ENCODE measurements at regions not wholly inside any gene's neighbourhood (a gene's known extent, or its start where the extent isn't known, plus 50 kb on each side); places are given as distances from the start of the nearest gene placed in this dataset.

GRCh38 chr2:15115776-15116175, 445.4 kb downstream of the NBAS start:
- Histone ChIP-seq H3K9ac (ENCODE audit: insufficient read depth, low read length, poor library complexity, severe bottlenecking) (no peak overlapping the region), H3K4me1 (ENCODE audit: control insufficient read depth in 1 of 2, insufficient read depth in 2 of 2, low read length in 2 of 2) (peaks cover 16 to 17% of the 10 kb centered on the region in 2 donors), H4K20me1 (ENCODE audit: insufficient read depth, low read length) (no peaks in the 10 kb centered on the region), H3K27ac (ENCODE audit: low read depth in 1 of 2, low read length in 2 of 2) (peak overlapping the region in 1 of 2 donors; percentile 45), H3K79me2 (ENCODE audit: insufficient read depth, low read length) (no peaks in the 10 kb centered on the region), H3K4me3 (replicated peaks in 1 of 3; ENCODE audit: low read depth in 2 of 3, low read length in 3 of 3) (no peak overlapping the region), H2AFZ (ENCODE audit: insufficient read depth, low read depth, low read length, poor library complexity, severe bottlenecking) (no peak overlapping the region), H3K9me3 (replicated peaks in 1 of 2; ENCODE audit: control insufficient read depth in 1 of 2, insufficient read depth in 1 of 2, low read length in 2 of 2) (peaks cover 3 to 31% of the 10 kb centered on the region in 2 donors), H3K27me3 (ENCODE audit: control insufficient read depth in 2 of 2, insufficient read depth in 2 of 2, low read length in 2 of 2) (no peaks in the 10 kb centered on the region), H3K36me3 (replicated peaks in 1 of 2; ENCODE audit: control insufficient read depth in 1 of 2, insufficient read depth in 2 of 2, low read length in 2 of 2) (no peaks in the 10 kb centered on the region), H3K4me2 (replicated peaks; ENCODE audit: extremely low read depth, low read length, poor library complexity, severe bottlenecking) (peak overlapping the region; percentile 12)
- DNase-seq = peak; percentile 4 to 37 (median 7)
- Mint-ChIP-seq H3K4me3 (no peak overlapping the region), H3K27ac (peak overlapping the region in 1 of 7 donors; percentile 31), H3K27me3 (ENCODE audit: low read depth in 3 of 3) (peaks cover 0 to 4% (median 0%) of the 10 kb centered on the region in 3 donors), H3K36me3 (no peaks in the 10 kb centered on the region), H3K4me1 (peaks cover 17% of the 10 kb centered on the region), H3K9me3 (peaks cover 12 to 25% (median 19%) of the 10 kb centered on the region in 7 donors)
- no peak for TF ChIP-seq CTCF (IDR thresholded peaks at IDR 0.05)
- intact Hi-C loops (cut with micrococcal nuclease) = no loop called here

- no peak overlapping the region for H2AFZ ChIP-seq (ENCODE audit: insufficient read depth, low read depth, low read length, poor library complexity, severe bottlenecking)
- no peak overlapping the region for H3K4me3 Mint-ChIP-seq
Measured at GRCh38 chr2:15116830-15117229, 444.3 kb downstream of the NBAS start.

More at GRCh38 chr2:15116830-15117229, 444.3 kb downstream of the NBAS start:
- H3K4me3 ChIP-seq (replicated peaks in 1 of 3; ENCODE audit: low read depth in 2 of 3, low read length in 3 of 3) = no peak overlapping the region
- peaks cover 17% of the 10 kb centered on the region for H3K4me1 Mint-ChIP-seq
- H3K9ac ChIP-seq (ENCODE audit: insufficient read depth, low read length, poor library complexity, severe bottlenecking) = no peak overlapping the region
- H3K27me3 Mint-ChIP-seq (ENCODE audit: low read depth in 3 of 3) = peaks cover 0 to 4% (median 0%) of the 10 kb centered on the region in 3 donors
- no peak for DNase-seq
- intact Hi-C loops (cut with micrococcal nuclease) = no loop called here
- WGBS (ENCODE audit: insufficient coverage) = no CpG with 5 or more reads among the region's 6 CpGs
- no peaks in the 10 kb centered on the region for H3K36me3 ChIP-seq (replicated peaks in 1 of 2; ENCODE audit: control insufficient read depth in 1 of 2, insufficient read depth in 2 of 2, low read length in 2 of 2)
- H3K27ac Mint-ChIP-seq = no peak overlapping the region
- H3K27ac ChIP-seq (ENCODE audit: low read depth in 1 of 2, low read length in 2 of 2) = no peak overlapping the region
- no peaks in the 10 kb centered on the region for H3K36me3 Mint-ChIP-seq
- H3K9me3 ChIP-seq (replicated peaks in 1 of 2; ENCODE audit: control insufficient read depth in 1 of 2, insufficient read depth in 1 of 2, low read length in 2 of 2) = peaks cover 3 to 23% of the 10 kb centered on the region in 2 donors
- TF ChIP-seq CTCF (IDR thresholded peaks at IDR 0.05) = no peak
- peaks cover 16 to 17% of the 10 kb centered on the region in 2 donors for H3K4me1 ChIP-seq (ENCODE audit: control insufficient read depth in 1 of 2, insufficient read depth in 2 of 2, low read length in 2 of 2)
- no peak overlapping the region for H3K4me2 ChIP-seq (replicated peaks; ENCODE audit: extremely low read depth, low read length, poor library complexity, severe bottlenecking)
- no peaks in the 10 kb centered on the region for H3K79me2 ChIP-seq (ENCODE audit: insufficient read depth, low read length)
- H3K9me3 Mint-ChIP-seq = peaks cover 9 to 19% (median 14%) of the 10 kb centered on the region in 7 donors
- no peaks in the 10 kb centered on the region for H4K20me1 ChIP-seq (ENCODE audit: insufficient read depth, low read length)
- H3K27me3 ChIP-seq (ENCODE audit: control insufficient read depth in 2 of 2, insufficient read depth in 2 of 2, low read length in 2 of 2) = no peaks in the 10 kb centered on the region
